ENCODE measurements at regions not wholly inside any gene's neighbourhood (a gene's known extent, or its start where the extent isn't known, plus 50 kb on each side); places are given as distances from the start of the nearest gene placed in this dataset.

DNA sequence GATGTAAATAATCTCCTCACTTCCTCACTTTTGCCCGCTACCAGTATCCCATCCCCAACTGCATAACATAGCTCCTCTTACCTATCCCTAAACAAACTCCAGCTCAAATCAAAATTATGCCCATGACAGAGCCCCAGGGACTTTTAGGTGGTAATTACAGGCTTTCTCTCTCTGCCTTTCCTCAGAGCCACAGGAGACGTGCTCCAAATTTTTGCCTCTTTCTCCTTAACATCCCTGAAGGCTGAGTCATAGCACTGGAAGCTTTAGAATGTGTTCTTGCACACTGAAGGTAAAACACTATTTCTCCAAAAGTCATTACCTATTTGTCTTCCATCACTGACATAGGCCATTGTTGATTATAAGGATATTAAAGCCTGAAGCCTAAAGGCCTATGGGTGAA, 263.5 kb upstream of the PLD5 start:
- H3K36me3 ChIP-seq (ENCODE audit: control insufficient read depth, insufficient read depth, low read length): no peaks in the 10 kb centered on the region
- WGBS (ENCODE audit: insufficient coverage, low lambda C conversion rate): no CpG with 5 or more reads among the region's 2 CpGs
- no peak overlapping the region for H3K27ac ChIP-seq (ENCODE audit: low read length)
- H3K4me3 ChIP-seq (ENCODE audit: low read length): no peak overlapping the region
- H3K9me3 ChIP-seq (ENCODE audit: control insufficient read depth, low read depth, low read length): no peaks in the 10 kb centered on the region
- no peaks in the 10 kb centered on the region for H3K27me3 ChIP-seq (ENCODE audit: control insufficient read depth, insufficient read depth, low read length)
- H3K4me1 ChIP-seq (ENCODE audit: control insufficient read depth, insufficient read depth, low read length): no peaks in the 10 kb centered on the region
- DNase-seq: no peak

DNA sequence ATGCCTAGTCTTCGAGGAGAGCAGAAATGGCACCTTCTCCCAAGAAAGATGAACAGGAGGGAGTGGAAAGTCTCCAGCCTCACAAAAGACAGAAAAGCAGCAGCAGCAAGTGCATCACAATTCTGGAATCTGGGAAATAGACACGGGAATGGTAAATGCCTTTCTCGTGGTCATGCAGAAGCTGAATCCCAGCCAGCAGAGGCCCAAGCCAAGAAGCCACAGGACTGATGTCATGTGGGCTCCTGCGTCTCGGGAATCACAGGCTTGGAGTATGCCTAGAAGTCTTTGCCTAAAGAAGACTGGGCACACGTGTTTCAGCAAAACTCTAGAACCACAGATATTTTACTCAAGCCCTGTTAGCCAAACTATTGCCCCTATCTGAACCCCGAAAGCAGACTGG, 260.3 kb upstream of the PLD5 start:
- Histone ChIP-seq H3K36me3 (ENCODE audit: control insufficient read depth, insufficient read depth, low read length) (no peaks in the 10 kb centered on the region), H3K4me3 (ENCODE audit: low read length) (no peak overlapping the region), H3K4me1 (ENCODE audit: control insufficient read depth, insufficient read depth, low read length) (no peaks in the 10 kb centered on the region), H3K27ac (ENCODE audit: low read length) (no peak overlapping the region), H3K27me3 (ENCODE audit: control insufficient read depth, insufficient read depth, low read length) (no peaks in the 10 kb centered on the region), H3K9me3 (ENCODE audit: control insufficient read depth, low read depth, low read length) (no peaks in the 10 kb centered on the region)
- no CpG with 5 or more reads among the region's 7 CpGs for WGBS (ENCODE audit: insufficient coverage, low lambda C conversion rate)
- no peak for DNase-seq

DNA sequence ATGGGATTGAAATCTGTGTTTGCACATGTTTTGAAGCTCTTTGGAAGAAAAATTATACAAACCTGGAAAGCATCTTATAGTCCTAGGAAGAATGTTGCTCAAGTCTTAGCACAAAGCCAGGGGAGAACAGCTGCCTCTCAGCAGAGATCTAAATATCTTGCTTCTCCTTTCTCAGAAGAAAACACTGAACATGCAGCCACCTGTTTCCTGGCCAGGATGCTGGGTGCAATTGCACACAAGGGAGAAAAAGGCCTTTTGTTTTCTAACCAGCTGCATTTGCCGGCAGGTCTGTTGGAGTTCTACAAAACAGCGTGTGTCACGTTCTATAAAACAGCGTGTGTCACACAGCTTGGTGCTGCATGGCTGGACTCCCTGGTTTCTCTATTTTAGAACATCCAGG, 259.6 kb upstream of the PLD5 start:
- Histone ChIP-seq H3K9me3 (ENCODE audit: control insufficient read depth, low read depth, low read length) (no peaks in the 10 kb centered on the region), H3K36me3 (ENCODE audit: control insufficient read depth, insufficient read depth, low read length) (no peaks in the 10 kb centered on the region), H3K4me1 (ENCODE audit: control insufficient read depth, insufficient read depth, low read length) (no peaks in the 10 kb centered on the region), H3K4me3 (ENCODE audit: low read length) (no peak overlapping the region), H3K27me3 (ENCODE audit: control insufficient read depth, insufficient read depth, low read length) (no peaks in the 10 kb centered on the region), H3K27ac (ENCODE audit: low read length) (no peak overlapping the region)
- no peak for DNase-seq
- no CpG with 5 or more reads among the region's 4 CpGs for WGBS (ENCODE audit: insufficient coverage, low lambda C conversion rate)

DNA sequence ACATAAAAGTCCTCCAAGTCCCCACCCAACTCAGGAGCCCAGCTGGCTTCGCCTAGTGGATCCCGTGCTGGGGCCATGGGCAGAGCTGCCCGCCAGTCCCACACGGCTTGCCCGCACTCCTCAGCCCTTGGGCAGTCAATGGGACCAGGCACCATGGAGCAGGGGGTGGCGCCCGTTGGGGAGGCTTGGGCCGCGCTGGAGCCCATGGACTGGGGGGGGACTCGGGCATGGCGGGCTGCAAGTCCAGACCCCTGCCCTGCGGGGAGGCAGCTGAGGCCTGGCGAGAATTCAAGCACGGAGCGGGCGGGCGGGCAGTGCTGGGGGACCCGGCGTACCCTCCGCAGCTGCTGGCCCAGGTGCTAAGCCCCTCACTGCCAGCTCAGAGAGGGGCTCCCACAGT, 249.8 kb upstream of the PLD5 start:
- H3K4me3 ChIP-seq (ENCODE audit: low read length): no peak overlapping the region
- no peak overlapping the region for H3K27ac ChIP-seq (ENCODE audit: low read length)
- H3K36me3 ChIP-seq (ENCODE audit: control insufficient read depth, insufficient read depth, low read length): no peaks in the 10 kb centered on the region
- no peaks in the 10 kb centered on the region for H3K4me1 ChIP-seq (ENCODE audit: control insufficient read depth, insufficient read depth, low read length)
- peaks cover 6% of the 10 kb centered on the region for H3K9me3 ChIP-seq (ENCODE audit: control insufficient read depth, low read depth, low read length)
- no peaks in the 10 kb centered on the region for H3K27me3 ChIP-seq (ENCODE audit: control insufficient read depth, insufficient read depth, low read length)
- DNase-seq: no peak
- no CpG with 5 or more reads among the region's 20 CpGs for WGBS (ENCODE audit: insufficient coverage, low lambda C conversion rate)

DNA sequence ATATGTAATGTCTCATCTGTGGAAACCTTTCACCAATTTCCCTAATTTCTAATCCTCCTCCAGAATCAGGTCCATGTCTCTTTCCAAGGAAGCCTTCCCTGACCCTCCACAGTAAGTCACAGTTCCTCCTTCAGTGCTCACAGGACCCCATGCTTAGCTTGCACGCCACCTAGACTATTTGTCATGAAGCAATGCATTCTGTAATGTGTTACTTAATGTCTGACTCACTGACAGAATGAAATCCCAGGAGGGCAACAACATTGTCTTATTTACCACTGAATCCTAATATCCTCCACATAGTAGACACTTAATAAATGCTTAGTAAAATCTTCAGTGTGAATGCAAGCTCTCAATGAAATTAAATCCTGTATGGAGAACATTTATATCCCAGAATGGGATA, 245.9 kb upstream of the PLD5 start:
- no CpG with 5 or more reads among the region's 1 CpG for WGBS (ENCODE audit: insufficient coverage, low lambda C conversion rate)
- H3K9me3 ChIP-seq (ENCODE audit: control insufficient read depth, low read depth, low read length): peaks cover 9% of the 10 kb centered on the region
- no peaks in the 10 kb centered on the region for H3K4me1 ChIP-seq (ENCODE audit: control insufficient read depth, insufficient read depth, low read length)
- no peaks in the 10 kb centered on the region for H3K36me3 ChIP-seq (ENCODE audit: control insufficient read depth, insufficient read depth, low read length)
- DNase-seq: no peak
- H3K27me3 ChIP-seq (ENCODE audit: control insufficient read depth, insufficient read depth, low read length): no peaks in the 10 kb centered on the region
- no peak overlapping the region for H3K4me3 ChIP-seq (ENCODE audit: low read length)
- no peak overlapping the region for H3K27ac ChIP-seq (ENCODE audit: low read length)

DNA sequence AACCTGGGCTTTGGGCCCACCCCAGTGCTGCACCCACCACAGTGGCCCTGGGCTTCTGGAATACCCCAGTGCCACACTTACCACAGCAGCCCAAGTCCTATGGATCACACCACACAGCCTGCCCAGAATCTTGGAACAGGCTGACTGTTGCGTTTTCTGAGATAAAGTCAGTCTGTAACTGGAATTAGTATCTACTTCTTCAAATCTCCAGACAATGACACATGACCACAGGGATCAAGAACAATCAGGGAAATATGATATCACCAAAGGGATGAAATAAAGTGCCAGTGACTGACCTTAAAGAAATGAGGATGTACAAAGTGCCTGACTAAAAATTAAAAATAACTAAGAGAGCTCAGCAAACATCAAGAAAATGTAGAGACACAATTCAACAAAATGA, 239.7 kb upstream of the PLD5 start:
- WGBS (ENCODE audit: insufficient coverage, low lambda C conversion rate): 80% methylated on average over 1 of the region's 1 CpG
- H3K4me3 ChIP-seq (ENCODE audit: low read length): no peak overlapping the region
- H3K27ac ChIP-seq (ENCODE audit: low read length): no peak overlapping the region
- H3K27me3 ChIP-seq (ENCODE audit: control insufficient read depth, insufficient read depth, low read length): no peaks in the 10 kb centered on the region
- H3K36me3 ChIP-seq (ENCODE audit: control insufficient read depth, insufficient read depth, low read length): no peaks in the 10 kb centered on the region
- H3K9me3 ChIP-seq (ENCODE audit: control insufficient read depth, low read depth, low read length): peaks cover 6% of the 10 kb centered on the region
- H3K4me1 ChIP-seq (ENCODE audit: control insufficient read depth, insufficient read depth, low read length): no peaks in the 10 kb centered on the region
- DNase-seq: no peak

GRCh38 chr1:242761556-242761955, 237.1 kb upstream of the PLD5 start:
- no peak overlapping the region for H3K27ac ChIP-seq (ENCODE audit: low read length)
- peaks cover 3% of the 10 kb centered on the region for H3K9me3 ChIP-seq (ENCODE audit: control insufficient read depth, low read depth, low read length)
- H3K4me1 ChIP-seq (ENCODE audit: control insufficient read depth, insufficient read depth, low read length): no peaks in the 10 kb centered on the region
- no peak overlapping the region for H3K4me3 ChIP-seq (ENCODE audit: low read length)
- H3K27me3 ChIP-seq (ENCODE audit: control insufficient read depth, insufficient read depth, low read length): no peaks in the 10 kb centered on the region
- no peak for DNase-seq
- no peaks in the 10 kb centered on the region for H3K36me3 ChIP-seq (ENCODE audit: control insufficient read depth, insufficient read depth, low read length)
- WGBS (ENCODE audit: insufficient coverage, low lambda C conversion rate): 67% methylated on average over 1 of the region's 3 CpGs

- WGBS (ENCODE audit: insufficient coverage, low lambda C conversion rate): no CpG with 5 or more reads among the region's 5 CpGs
- Histone ChIP-seq H3K4me3 (ENCODE audit: low read length) (no peak overlapping the region), H3K9me3 (ENCODE audit: control insufficient read depth, low read depth, low read length) (no peaks in the 10 kb centered on the region), H3K4me1 (ENCODE audit: control insufficient read depth, insufficient read depth, low read length) (no peaks in the 10 kb centered on the region), H3K27me3 (ENCODE audit: control insufficient read depth, insufficient read depth, low read length) (no peaks in the 10 kb centered on the region), H3K36me3 (ENCODE audit: control insufficient read depth, insufficient read depth, low read length) (no peaks in the 10 kb centered on the region), H3K27ac (ENCODE audit: low read length) (no peak overlapping the region)
- no peak for DNase-seq
These were observed 230.4 kb upstream of the PLD5 start for GRCh38 chr1:242754926-242755325.

GRCh38 chr1:242754125-242754524, 229.6 kb upstream of the PLD5 start:
- no peak overlapping the region for H3K27ac ChIP-seq (ENCODE audit: low read length)
- no peak overlapping the region for H3K4me3 ChIP-seq (ENCODE audit: low read length)
- WGBS (ENCODE audit: insufficient coverage, low lambda C conversion rate): 60% methylated on average over 2 of the region's 2 CpGs
- DNase-seq: no peak
- H3K4me1 ChIP-seq (ENCODE audit: control insufficient read depth, insufficient read depth, low read length): no peaks in the 10 kb centered on the region
- no peaks in the 10 kb centered on the region for H3K36me3 ChIP-seq (ENCODE audit: control insufficient read depth, insufficient read depth, low read length)
- H3K27me3 ChIP-seq (ENCODE audit: control insufficient read depth, insufficient read depth, low read length): no peaks in the 10 kb centered on the region
- H3K9me3 ChIP-seq (ENCODE audit: control insufficient read depth, low read depth, low read length): no peaks in the 10 kb centered on the region

DNA sequence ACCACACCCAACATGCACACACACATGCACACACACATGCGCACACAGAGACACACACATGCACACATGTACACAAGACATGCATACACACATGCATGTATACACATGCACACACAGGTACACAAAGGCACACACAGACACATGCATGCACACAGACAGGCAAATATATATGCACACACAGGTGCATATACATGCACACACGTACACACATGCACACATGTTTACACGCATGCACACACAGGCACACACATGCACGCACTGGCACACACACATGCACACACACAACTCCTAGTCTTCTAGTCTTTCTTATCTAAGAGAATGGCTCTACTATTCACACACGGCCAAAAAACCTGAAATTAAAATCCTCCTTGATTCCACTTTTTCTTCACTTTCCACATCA, 222.7 kb upstream of the PLD5 start:
- H3K27me3 ChIP-seq (ENCODE audit: control insufficient read depth, insufficient read depth, low read length): no peaks in the 10 kb centered on the region
- H3K36me3 ChIP-seq (ENCODE audit: control insufficient read depth, insufficient read depth, low read length): no peaks in the 10 kb centered on the region
- H3K27ac ChIP-seq (ENCODE audit: low read length): no peak overlapping the region
- H3K4me3 ChIP-seq (ENCODE audit: low read length): no peak overlapping the region
- peaks cover 5% of the 10 kb centered on the region for H3K9me3 ChIP-seq (ENCODE audit: control insufficient read depth, low read depth, low read length)
- DNase-seq: no peak
- no peaks in the 10 kb centered on the region for H3K4me1 ChIP-seq (ENCODE audit: control insufficient read depth, insufficient read depth, low read length)
- WGBS (ENCODE audit: insufficient coverage, low lambda C conversion rate): 100% methylated on average over 2 of the region's 5 CpGs

DNA sequence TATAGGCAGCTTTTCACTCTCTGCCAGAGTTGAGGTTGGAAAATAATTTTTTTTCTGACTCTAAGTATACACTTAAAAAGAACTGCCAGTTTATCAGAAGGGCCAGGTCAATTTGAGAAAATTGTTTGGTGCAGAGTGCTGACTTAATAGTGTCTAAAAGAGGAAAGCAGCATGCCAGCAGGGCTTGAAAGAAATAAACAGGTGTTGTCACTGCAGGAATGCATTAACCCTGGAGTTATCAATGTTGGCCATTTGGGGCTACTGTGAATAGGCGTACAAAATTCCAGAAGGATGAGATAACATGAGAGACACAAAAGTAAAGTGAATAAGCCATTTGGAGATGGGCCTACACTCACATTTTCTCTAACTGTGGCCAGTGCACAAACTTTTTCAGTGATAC, 220.6 kb upstream of the PLD5 start:
- WGBS (ENCODE audit: insufficient coverage, low lambda C conversion rate): 80% methylated on average over 1 of the region's 1 CpG
- H3K9me3 ChIP-seq (ENCODE audit: control insufficient read depth, low read depth, low read length): peaks cover 5% of the 10 kb centered on the region
- H3K27ac ChIP-seq (ENCODE audit: low read length): no peak overlapping the region
- H3K4me1 ChIP-seq (ENCODE audit: control insufficient read depth, insufficient read depth, low read length): no peaks in the 10 kb centered on the region
- no peaks in the 10 kb centered on the region for H3K27me3 ChIP-seq (ENCODE audit: control insufficient read depth, insufficient read depth, low read length)
- DNase-seq: no peak
- H3K36me3 ChIP-seq (ENCODE audit: control insufficient read depth, insufficient read depth, low read length): no peaks in the 10 kb centered on the region
- H3K4me3 ChIP-seq (ENCODE audit: low read length): no peak overlapping the region
